ENCODE measurements at regions not wholly inside any gene's neighbourhood (a gene's known extent, or its start where the extent isn't known, plus 50 kb on each side); places are given as distances from the start of the nearest gene placed in this dataset.
"Not testable (repeated sequence)": the region's sequence is repeated elsewhere in the genome, so short reads cannot be mapped to it uniquely, and the experiment has no call there.

- no CpG with 5 or more reads among the region's 3 CpGs for WGBS, 2 experiments (ENCODE audit: insufficient coverage in 2 of 2)
- Histone ChIP-seq H3K4me1 (ENCODE audit: control insufficient read depth, insufficient read depth, low read length, poor library complexity, severe bottlenecking) (peaks cover 11% of the 10 kb centered on the region), H3K4me3 (ENCODE audit: extremely low read depth, insufficient read depth, low read length, poor library complexity, severe bottlenecking) (no peak overlapping the region), H3K27ac (ENCODE audit: low read depth, low read length, severe bottlenecking) (no peak overlapping the region), H3K36me3 (ENCODE audit: control insufficient read depth, insufficient read depth, low read length) (no peaks in the 10 kb centered on the region), H3K9me3 (ENCODE audit: control insufficient read depth, low read length) (no peaks in the 10 kb centered on the region)
Measured at GRCh38 chr6:25197111-25197510, 82.1 kb upstream of the CARMIL1 start.

- Histone ChIP-seq H3K4me3 (ENCODE audit: extremely low read depth, insufficient read depth, low read length, poor library complexity, severe bottlenecking) (no peak overlapping the region), H3K4me1 (ENCODE audit: control insufficient read depth, insufficient read depth, low read length, poor library complexity, severe bottlenecking) (no peaks in the 10 kb centered on the region), H3K27ac (ENCODE audit: low read depth, low read length, severe bottlenecking) (no peak overlapping the region), H3K36me3 (ENCODE audit: control insufficient read depth, insufficient read depth, low read length) (no peaks in the 10 kb centered on the region), H3K9me3 (ENCODE audit: control insufficient read depth, low read length) (no peaks in the 10 kb centered on the region)
- 86 to 100% methylated on average over 1 to 2 of the region's 2 CpGs for WGBS, 2 experiments (ENCODE audit: insufficient coverage in 2 of 2)
Measured at GRCh38 chr6:25199544-25199943, 79.6 kb upstream of the CARMIL1 start.

DNA sequence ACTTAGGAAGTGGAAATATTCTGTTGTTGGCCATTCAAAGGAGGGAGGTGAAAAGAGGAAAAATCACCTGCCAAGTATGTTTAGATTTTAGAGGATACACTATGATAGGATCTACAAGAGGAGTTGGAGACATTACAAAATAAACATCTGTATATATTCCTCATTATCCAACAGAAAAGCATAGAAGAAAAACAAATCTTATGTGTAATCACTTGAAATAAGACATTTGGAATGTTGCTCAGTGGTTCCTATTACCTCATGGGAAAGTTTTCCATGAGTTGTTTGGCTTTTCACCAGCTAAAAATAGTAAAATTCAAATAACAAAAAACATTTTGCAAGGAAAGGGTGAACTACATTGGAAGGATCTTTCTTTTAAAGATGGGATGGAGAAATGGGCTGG lies 76.7 kb upstream of the CARMIL1 start:
- no peak overlapping the region for H3K27ac ChIP-seq (ENCODE audit: low read depth, low read length, severe bottlenecking)
- H3K4me1 ChIP-seq (ENCODE audit: control insufficient read depth, insufficient read depth, low read length, poor library complexity, severe bottlenecking), result no peaks in the 10 kb centered on the region
- H3K36me3 ChIP-seq (ENCODE audit: control insufficient read depth, insufficient read depth, low read length), result no peaks in the 10 kb centered on the region
- no peak overlapping the region for H3K4me3 ChIP-seq (ENCODE audit: extremely low read depth, insufficient read depth, low read length, poor library complexity, severe bottlenecking)
- peaks cover 7% of the 10 kb centered on the region for H3K9me3 ChIP-seq (ENCODE audit: control insufficient read depth, low read length)

DNA sequence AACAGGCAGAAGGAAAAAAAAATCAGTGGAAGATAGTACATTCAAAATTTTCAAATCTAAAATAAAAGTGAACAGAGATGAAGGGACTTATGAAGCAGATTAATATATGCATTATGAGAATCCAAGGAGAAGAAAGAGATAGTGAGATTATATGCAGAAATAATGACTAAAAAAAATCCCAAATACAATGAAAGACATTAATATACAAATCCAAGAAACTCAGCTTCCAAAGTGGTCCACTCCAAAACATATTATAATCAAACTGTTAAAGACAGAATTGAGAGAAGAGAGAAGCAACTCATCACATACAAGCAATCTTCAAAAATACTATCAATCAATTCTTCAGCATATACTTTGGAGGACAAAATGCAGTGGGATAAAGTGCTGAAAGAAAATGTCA lies 73.5 kb upstream of the CARMIL1 start:
- Histone ChIP-seq H3K9me3 (ENCODE audit: control insufficient read depth, low read length) (peaks cover 7% of the 10 kb centered on the region), H3K36me3 (ENCODE audit: control insufficient read depth, insufficient read depth, low read length) (no peaks in the 10 kb centered on the region), H3K4me3 (ENCODE audit: extremely low read depth, insufficient read depth, low read length, poor library complexity, severe bottlenecking) (no peak overlapping the region), H3K4me1 (ENCODE audit: control insufficient read depth, insufficient read depth, low read length, poor library complexity, severe bottlenecking) (no peaks in the 10 kb centered on the region), H3K27ac (ENCODE audit: low read depth, low read length, severe bottlenecking) (no peak overlapping the region)

GRCh38 chr6:25207453-25208155 lies 71.6 kb upstream of the CARMIL1 start:
- H3K4me1 ChIP-seq (ENCODE audit: control insufficient read depth, insufficient read depth, low read length, poor library complexity, severe bottlenecking); H3K4me3 ChIP-seq (ENCODE audit: extremely low read depth, insufficient read depth, low read length, poor library complexity, severe bottlenecking); H3K27ac ChIP-seq (ENCODE audit: low read depth, low read length, severe bottlenecking); H3K9me3 ChIP-seq (ENCODE audit: control insufficient read depth, low read length); H3K36me3 ChIP-seq (ENCODE audit: control insufficient read depth, insufficient read depth, low read length): not testable (repeated sequence)
- 57 to 61% methylated on average over 3 to 4 of the region's 5 CpGs for WGBS, 2 experiments (ENCODE audit: insufficient coverage in 2 of 2)

DNA sequence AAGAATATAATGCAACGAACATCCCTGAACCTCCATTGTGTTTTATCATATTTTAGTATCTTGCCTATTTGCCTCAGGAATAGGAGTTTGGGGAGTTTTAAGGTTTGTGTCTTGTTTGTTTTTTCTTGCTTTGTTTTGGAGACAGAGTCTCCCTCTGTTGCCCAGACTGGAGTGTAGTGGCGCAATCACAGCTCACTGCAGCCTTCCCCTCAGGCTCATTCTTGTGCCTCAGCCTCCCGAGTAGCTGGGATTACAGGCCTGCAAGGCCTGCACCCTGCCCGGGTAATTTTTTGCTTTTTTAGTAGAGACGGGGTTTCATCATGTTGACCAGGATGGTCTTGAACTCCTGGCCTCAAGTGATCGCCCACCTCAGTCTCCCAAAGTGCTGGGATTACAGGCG lies 63.3 kb upstream of the CARMIL1 start:
- Histone ChIP-seq H3K4me1 (ENCODE audit: control insufficient read depth, insufficient read depth, low read length, poor library complexity, severe bottlenecking) (peaks cover 5% of the 10 kb centered on the region), H3K36me3 (ENCODE audit: control insufficient read depth, insufficient read depth, low read length) (no peaks in the 10 kb centered on the region), H3K4me3 (ENCODE audit: extremely low read depth, insufficient read depth, low read length, poor library complexity, severe bottlenecking) (no peak overlapping the region), H3K9me3 (ENCODE audit: control insufficient read depth, low read length) (no peaks in the 10 kb centered on the region), H3K27ac (ENCODE audit: low read depth, low read length, severe bottlenecking) (no peak overlapping the region)
- WGBS, 2 experiments (ENCODE audit: insufficient coverage in 2 of 2), result 93 to 96% methylated on average over 4 to 5 of the region's 7 CpGs

GRCh38 chr6:25217302-25217701 lies 61.9 kb upstream of the CARMIL1 start:
- Histone ChIP-seq H3K4me1 (ENCODE audit: control insufficient read depth, insufficient read depth, low read length, poor library complexity, severe bottlenecking) (peaks cover 8% of the 10 kb centered on the region), H3K4me3 (ENCODE audit: extremely low read depth, insufficient read depth, low read length, poor library complexity, severe bottlenecking) (no peak overlapping the region), H3K36me3 (ENCODE audit: control insufficient read depth, insufficient read depth, low read length) (no peaks in the 10 kb centered on the region), H3K27ac (ENCODE audit: low read depth, low read length, severe bottlenecking) (no peak overlapping the region), H3K9me3 (ENCODE audit: control insufficient read depth, low read length) (no peaks in the 10 kb centered on the region)
- 90 to 100% methylated on average over 1 to 2 of the region's 2 CpGs for WGBS, 2 experiments (ENCODE audit: insufficient coverage in 2 of 2)

DNA sequence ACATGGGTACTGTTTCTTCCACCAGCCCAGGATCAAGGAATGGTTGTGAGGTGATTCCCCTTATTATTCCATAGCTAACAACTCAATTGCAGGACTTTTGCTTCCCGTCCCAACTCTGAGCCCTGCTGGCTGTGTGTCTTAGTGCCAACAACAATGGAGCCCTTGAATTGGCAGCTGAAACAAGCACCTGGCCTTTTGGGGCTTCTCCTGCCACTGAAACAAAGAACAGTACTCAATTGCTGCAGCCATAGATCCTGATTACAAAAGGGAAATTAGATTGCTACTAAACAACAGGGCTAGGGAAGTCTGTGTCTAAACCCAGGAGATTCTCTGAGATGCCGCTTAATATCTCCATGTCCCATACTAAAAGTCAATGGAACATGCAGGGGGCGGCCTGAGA lies 61.3 kb upstream of the CARMIL1 start:
- Histone ChIP-seq H3K4me1 (ENCODE audit: control insufficient read depth, insufficient read depth, low read length, poor library complexity, severe bottlenecking) (peaks cover 13% of the 10 kb centered on the region), H3K36me3 (ENCODE audit: control insufficient read depth, insufficient read depth, low read length) (no peaks in the 10 kb centered on the region), H3K4me3 (ENCODE audit: extremely low read depth, insufficient read depth, low read length, poor library complexity, severe bottlenecking) (no peak overlapping the region), H3K9me3 (ENCODE audit: control insufficient read depth, low read length) (no peaks in the 10 kb centered on the region), H3K27ac (ENCODE audit: low read depth, low read length, severe bottlenecking) (no peak overlapping the region)
- WGBS, 2 experiments (ENCODE audit: insufficient coverage in 2 of 2), result 69 to 100% methylated on average over 2 to 3 of the region's 3 CpGs

DNA sequence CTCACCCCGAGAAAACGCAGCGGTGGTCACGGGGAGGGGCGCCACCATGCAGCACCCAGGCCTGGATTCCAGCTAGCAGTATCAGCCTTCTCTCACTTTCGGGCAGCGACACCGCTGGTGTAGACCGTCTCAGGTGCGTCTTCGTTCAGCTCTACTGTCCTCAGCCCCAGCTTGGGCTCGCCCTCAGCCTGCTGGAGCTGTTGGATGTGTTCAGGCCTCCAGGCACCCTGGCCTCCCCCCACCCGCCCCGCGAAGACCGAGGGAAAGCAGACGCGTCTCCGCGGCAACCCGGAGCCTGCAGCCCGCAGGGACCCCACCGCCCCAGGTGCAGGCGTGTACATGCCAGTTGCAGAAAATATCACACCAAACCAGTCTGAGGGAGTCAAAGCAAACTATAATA lies 60.8 kb upstream of the CARMIL1 start:
- no peak overlapping the region for H3K27ac ChIP-seq (ENCODE audit: low read depth, low read length, severe bottlenecking)
- H3K36me3 ChIP-seq (ENCODE audit: control insufficient read depth, insufficient read depth, low read length), result no peaks in the 10 kb centered on the region
- no peak overlapping the region for H3K4me3 ChIP-seq (ENCODE audit: extremely low read depth, insufficient read depth, low read length, poor library complexity, severe bottlenecking)
- H3K4me1 ChIP-seq (ENCODE audit: control insufficient read depth, insufficient read depth, low read length, poor library complexity, severe bottlenecking), result peaks cover 18% of the 10 kb centered on the region
- WGBS, 2 experiments (ENCODE audit: insufficient coverage in 2 of 2), result 95% methylated on average over 22 to 23 of the region's 24 CpGs
- H3K9me3 ChIP-seq (ENCODE audit: control insufficient read depth, low read length), result no peaks in the 10 kb centered on the region

GRCh38 chr6:25219216-25219916 lies 59.8 kb upstream of the CARMIL1 start:
- Histone ChIP-seq H3K4me3 (ENCODE audit: extremely low read depth, insufficient read depth, low read length, poor library complexity, severe bottlenecking) (no peak overlapping the region), H3K4me1 (ENCODE audit: control insufficient read depth, insufficient read depth, low read length, poor library complexity, severe bottlenecking) (peaks cover 19% of the 10 kb centered on the region), H3K36me3 (ENCODE audit: control insufficient read depth, insufficient read depth, low read length) (no peaks in the 10 kb centered on the region), H3K9me3 (ENCODE audit: control insufficient read depth, low read length) (no peaks in the 10 kb centered on the region), H3K27ac (ENCODE audit: low read depth, low read length, severe bottlenecking) (no peak overlapping the region)
- no CpG with 5 or more reads among the region's 1 CpG for whole genome bisulfite sequencing, 2 experiments (ENCODE audit: insufficient coverage in 2 of 2)

DNA sequence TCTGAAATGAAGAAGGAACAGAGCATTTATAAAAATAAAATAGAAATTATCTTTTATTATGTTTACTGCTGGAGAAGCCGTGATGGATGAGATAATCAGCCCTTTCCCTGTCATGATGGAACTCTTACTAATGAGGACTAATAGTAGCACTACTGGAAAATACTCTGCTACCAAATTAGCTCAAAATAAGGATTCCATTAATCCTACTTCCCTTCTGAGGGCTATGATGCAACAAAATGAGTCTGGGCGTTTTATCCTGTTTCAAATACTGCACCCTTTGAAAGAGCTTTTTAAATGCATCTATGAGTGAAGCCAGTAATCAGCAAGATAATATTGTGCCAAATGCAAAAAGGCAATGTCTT lies 59.3 kb upstream of the CARMIL1 start:
- H3K9me3 ChIP-seq (ENCODE audit: control insufficient read depth, low read length), result no peaks in the 10 kb centered on the region
- no peak overlapping the region for H3K4me3 ChIP-seq (ENCODE audit: extremely low read depth, insufficient read depth, low read length, poor library complexity, severe bottlenecking)
- 100% methylated on average over 1 of the region's 2 CpGs; no CpG with 5 or more reads in 1 of the 2 experiments for WGBS, 2 experiments (ENCODE audit: insufficient coverage in 2 of 2)
- H3K36me3 ChIP-seq (ENCODE audit: control insufficient read depth, insufficient read depth, low read length), result no peaks in the 10 kb centered on the region
- peaks cover 19% of the 10 kb centered on the region for H3K4me1 ChIP-seq (ENCODE audit: control insufficient read depth, insufficient read depth, low read length, poor library complexity, severe bottlenecking)
- H3K27ac ChIP-seq (ENCODE audit: low read depth, low read length, severe bottlenecking), result no peak overlapping the region
